CD4-positive, alpha-beta T cell (primary cell): ENCODE measurements at regions not wholly inside any gene's neighbourhood (a gene's known extent, or its start where the extent isn't known, plus 50 kb on each side); places are given as distances from the start of the nearest gene placed in this dataset.

Source experiments
- ATAC-seq: fragments of 200-7000 bp; cut with Tn5 transposase; one replicate; pipeline ENCODE4 v1.10.0; 2022; ENCODE audit warnings: mild to moderate bottlenecking; ENCODE audit not compliant: poor library complexity
- CTCF ChIA-PET: fragments of 350-600 bp; sonication (Branson Sonifier 250); formaldehyde crosslinking; loops from one replicate; lab custom pipeline; 2021; ENCODE audit warnings: antibody characterized with exemption, inconsistent platforms; lab: Charles Lee
- POLR2A ChIA-PET: fragments of 350-600 bp; sonication (Branson Sonifier 250); formaldehyde crosslinking; loops from one replicate; lab custom pipeline; 2021; ENCODE audit warnings: antibody characterized with exemption, inconsistent platforms; lab: Charles Lee
- DNase-seq, 14 experiments: peaks; one replicate each; pipeline ENCODE4 v3.0.0-alpha.2; 2013 to 2020; ENCODE audit warnings: mixed read lengths in 2 of 14
- H3K27ac ChIP-seq, 2 donors: one replicate each; pipeline versions ENCODE4 v1.5.1 to v1.7.0; 2013; ENCODE audit warnings: low read length in 2 of 2, low read depth in 1 of 2, mild to moderate bottlenecking in 1 of 2
- H3K27me3 ChIP-seq, 2 experiments: 1 replicate in 1 of 2; 2 replicates in 1 of 2; pipeline versions ENCODE4 v1.6.1 to v1.7.0; 2013; ENCODE audit warnings: low read length in 2 of 2, control low read depth in 1 of 2, mild to moderate bottlenecking in 1 of 2, moderate library complexity in 1 of 2; ENCODE audit not compliant: insufficient read depth in 2 of 2, control insufficient read depth in 1 of 2
- H3K36me3 ChIP-seq: one replicate; pipeline ENCODE4 v1.6.1; 2013; ENCODE audit warnings: low read length, control low read depth; ENCODE audit not compliant: insufficient read depth
- H3K4me1 ChIP-seq: one replicate; pipeline ENCODE4 v1.6.1; 2013; ENCODE audit warnings: low read length, control low read depth; ENCODE audit not compliant: insufficient read depth
- H3K4me3 ChIP-seq: one replicate; pipeline ENCODE4 v1.5.1; 2013; ENCODE audit warnings: mild to moderate bottlenecking, low read length, moderate library complexity
- H3K9me3 ChIP-seq, 2 experiments: 1 replicate in 1 of 2; 2 replicates in 1 of 2; pipeline versions ENCODE4 v1.6.1 to v1.7.0; 2013; ENCODE audit warnings: low read length in 2 of 2, mild to moderate bottlenecking in 2 of 2, control low read depth in 1 of 2, moderate library complexity in 1 of 2; ENCODE audit not compliant: control insufficient read depth in 1 of 2, insufficient read depth in 1 of 2
- H3K27ac Mint-ChIP-seq: one replicate; pipeline ENCODE4 v1.8.0; 2020; ENCODE audit warnings: mixed read lengths
- H3K27me3 Mint-ChIP-seq: one replicate; pipeline ENCODE4 v1.8.0; 2021; ENCODE audit warnings: mixed read lengths
- H3K36me3 Mint-ChIP-seq: one replicate; pipeline ENCODE4 v1.8.0; 2021; ENCODE audit warnings: low read depth, mixed read lengths
- H3K4me1 Mint-ChIP-seq: one replicate; pipeline ENCODE4 v1.8.0; 2021; ENCODE audit warnings: low read depth, mixed read lengths
- H3K4me3 Mint-ChIP-seq: one replicate; pipeline ENCODE4 v1.8.0; 2020; ENCODE audit warnings: mild to moderate bottlenecking, mixed read lengths
- H3K9me3 Mint-ChIP-seq: one replicate; pipeline ENCODE4 v1.8.0; 2020; ENCODE audit warnings: mixed read lengths
- intact Hi-C, 2 experiments: fragments of 100-400 bp; cut with DNase I in 1 of 2; cut with micrococcal nuclease in 1 of 2; formaldehyde crosslinking; loops; one replicate each; pipeline versions ENCODE4 v1.15.1 to v1.9.0; 2023 to 2025; cut with DNase I, micrococcal nuclease
- TF ChIP-seq, protein P1 (sequence below): fragments of 200-600 bp; IDR thresholded peaks from one replicate; pipeline ENCODE4 v1.8.0; 2022; ENCODE audit warnings: antibody characterized with exemption, mild to moderate bottlenecking

DNA sequence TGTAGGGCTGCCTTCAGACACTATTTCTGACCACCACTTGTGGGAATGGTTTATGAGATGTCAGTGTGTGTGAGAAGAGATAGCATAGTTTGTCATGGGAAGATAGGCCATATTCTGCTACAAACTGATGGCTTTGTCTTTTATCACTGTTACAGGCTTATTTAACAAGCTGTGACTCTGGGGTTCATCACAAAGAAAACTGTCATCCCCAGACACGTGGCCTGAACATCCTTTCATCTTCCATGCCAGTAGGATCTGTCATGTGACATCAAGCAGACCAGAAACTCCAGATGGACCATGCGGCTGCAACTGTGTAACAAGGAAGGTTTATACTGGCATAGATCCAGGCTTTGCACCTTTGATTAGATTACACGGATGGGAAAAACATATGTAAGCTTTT, 128.6 kb upstream of the KCNH7 start:
- ATAC-seq, result no peak
- H3K27ac Mint-ChIP-seq, result no peak overlapping the region
- Histone ChIP-seq H3K9me3 (no peaks in the 10 kb centered on the region), H3K36me3 (no peaks in the 10 kb centered on the region), H3K4me3 (no peak overlapping the region), H3K27me3 (no peaks in the 10 kb centered on the region), H3K27ac (no peak overlapping the region), H3K4me1 (no peaks in the 10 kb centered on the region)
- no peaks in the 10 kb centered on the region for H3K36me3 Mint-ChIP-seq
- no peak for DNase-seq
- TF ChIP-seq, protein P1, sequence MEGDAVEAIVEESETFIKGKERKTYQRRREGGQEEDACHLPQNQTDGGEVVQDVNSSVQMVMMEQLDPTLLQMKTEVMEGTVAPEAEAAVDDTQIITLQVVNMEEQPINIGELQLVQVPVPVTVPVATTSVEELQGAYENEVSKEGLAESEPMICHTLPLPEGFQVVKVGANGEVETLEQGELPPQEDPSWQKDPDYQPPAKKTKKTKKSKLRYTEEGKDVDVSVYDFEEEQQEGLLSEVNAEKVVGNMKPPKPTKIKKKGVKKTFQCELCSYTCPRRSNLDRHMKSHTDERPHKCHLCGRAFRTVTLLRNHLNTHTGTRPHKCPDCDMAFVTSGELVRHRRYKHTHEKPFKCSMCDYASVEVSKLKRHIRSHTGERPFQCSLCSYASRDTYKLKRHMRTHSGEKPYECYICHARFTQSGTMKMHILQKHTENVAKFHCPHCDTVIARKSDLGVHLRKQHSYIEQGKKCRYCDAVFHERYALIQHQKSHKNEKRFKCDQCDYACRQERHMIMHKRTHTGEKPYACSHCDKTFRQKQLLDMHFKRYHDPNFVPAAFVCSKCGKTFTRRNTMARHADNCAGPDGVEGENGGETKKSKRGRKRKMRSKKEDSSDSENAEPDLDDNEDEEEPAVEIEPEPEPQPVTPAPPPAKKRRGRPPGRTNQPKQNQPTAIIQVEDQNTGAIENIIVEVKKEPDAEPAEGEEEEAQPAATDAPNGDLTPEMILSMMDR, result no peak
- CTCF ChIA-PET, result no interaction called here
- intact Hi-C loops, result no loop called here
- H3K4me1 Mint-ChIP-seq, result no peaks in the 10 kb centered on the region
- POLR2A ChIA-PET, result no interaction called here
- H3K9me3 Mint-ChIP-seq, result no peaks in the 10 kb centered on the region
- no peaks in the 10 kb centered on the region for H3K27me3 Mint-ChIP-seq
- no peak overlapping the region for H3K4me3 Mint-ChIP-seq

DNA sequence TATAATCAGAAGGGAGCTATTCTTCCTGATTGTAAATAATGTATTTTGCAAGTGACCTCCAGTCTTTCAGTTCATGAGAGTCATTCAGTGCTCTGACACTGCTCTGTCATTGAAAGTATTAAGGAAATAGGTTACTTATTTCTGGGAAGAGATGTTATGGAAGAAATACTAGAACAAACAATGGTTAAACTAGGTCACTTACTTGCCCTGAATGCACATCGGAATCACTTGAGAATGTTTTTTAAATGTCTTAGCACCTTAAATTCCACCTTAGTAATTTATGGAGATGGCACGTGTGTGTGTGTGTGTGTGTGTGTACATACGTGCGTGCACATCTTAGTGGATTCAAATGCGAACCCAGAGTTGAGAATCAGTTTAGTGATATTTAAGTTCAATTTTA, 126.6 kb upstream of the KCNH7 start:
- Histone ChIP-seq H3K4me1 (no peaks in the 10 kb centered on the region), H3K27me3 (no peaks in the 10 kb centered on the region), H3K9me3 (no peaks in the 10 kb centered on the region), H3K4me3 (no peak overlapping the region), H3K27ac (no peak overlapping the region), H3K36me3 (no peaks in the 10 kb centered on the region)
- H3K4me1 Mint-ChIP-seq, result no peaks in the 10 kb centered on the region
- H3K27ac Mint-ChIP-seq, result no peak overlapping the region
- intact Hi-C loops, result no loop called here
- no peak for ATAC-seq
- TF ChIP-seq, protein P1, result no peak
- CTCF ChIA-PET, result no interaction called here
- DNase-seq, result no peak
- H3K9me3 Mint-ChIP-seq, result peaks cover 8% of the 10 kb centered on the region
- H3K4me3 Mint-ChIP-seq, result no peak overlapping the region
- no peaks in the 10 kb centered on the region for H3K27me3 Mint-ChIP-seq
- POLR2A ChIA-PET, result no interaction called here
- no peaks in the 10 kb centered on the region for H3K36me3 Mint-ChIP-seq

DNA sequence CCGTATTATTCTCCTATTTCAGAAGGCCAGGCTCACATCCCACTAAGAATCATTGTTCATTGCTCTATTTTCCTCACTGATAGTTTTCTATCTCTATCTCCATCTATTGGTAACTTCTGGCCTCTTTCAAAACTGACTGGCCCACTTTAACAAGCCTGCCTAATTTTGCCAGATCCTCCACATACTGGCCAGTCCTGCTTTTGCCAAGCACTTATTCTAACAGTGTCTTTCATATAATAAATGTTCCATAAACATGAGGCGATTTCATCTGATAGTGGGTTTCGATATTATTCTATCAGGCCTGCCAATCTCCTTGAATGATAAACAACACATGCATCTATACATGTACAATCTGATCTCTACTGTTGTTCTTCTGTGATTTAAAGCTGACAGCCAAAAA, 125.9 kb upstream of the KCNH7 start:
- CTCF ChIA-PET, result no interaction called here
- no peak for DNase-seq
- Mint-ChIP-seq H3K4me1 (no peaks in the 10 kb centered on the region), H3K4me3 (no peak overlapping the region), H3K9me3 (peaks cover 12% of the 10 kb centered on the region), H3K36me3 (no peaks in the 10 kb centered on the region), H3K27ac (no peak overlapping the region), H3K27me3 (no peaks in the 10 kb centered on the region)
- Histone ChIP-seq H3K4me3 (no peak overlapping the region), H3K9me3 (no peaks in the 10 kb centered on the region), H3K27me3 (no peaks in the 10 kb centered on the region), H3K27ac (no peak overlapping the region), H3K36me3 (no peaks in the 10 kb centered on the region), H3K4me1 (no peaks in the 10 kb centered on the region)
- intact Hi-C loops, result no loop called here
- ATAC-seq, result no peak
- TF ChIP-seq, protein P1, result no peak
- POLR2A ChIA-PET, result no interaction called here
